K562 (cell line): ENCODE measurements at regions not wholly inside any gene's neighbourhood (a gene's known extent, or its start where the extent isn't known, plus 50 kb on each side); places are given as distances from the start of the nearest gene placed in this dataset.
A peak's percentile ranks its signal among the peaks of the same experiment; 100 is the strongest.

Source experiments
- ATAC-seq: fragments of 200-7000 bp; cut with Tn5 transposase; 3 replicates; pipeline ENCODE4 v1.9.1; 2020; ENCODE audit warnings: moderate library complexity
- BruUV-seq: library from RNA; stranded (reverse); fragments of 400-500 nt; replicated peaks from 2 replicates; lab custom pipeline; 2021; lab: Mats Ljungman, UMichigan
- CTCF ChIA-PET: fragments of 300-600 bp; formaldehyde crosslinking; extraction: SDS; loops from one replicate; lab custom pipeline; 2021; ENCODE audit warnings: low intra/inter-chr PET ratio; lab: Yijun Ruan, JAX
- POLR2A ChIA-PET: fragments of 300-600, 350-650 bp; sonication (Branson Sonifier 250); formaldehyde crosslinking; extraction: SDS; loops from one replicate; lab custom pipeline; 2021; ENCODE audit warnings: antibody characterized with exemption, inconsistent platforms; lab: Yijun Ruan, JAX
- DNase-seq, 4 experiments: peaks; one replicate each; pipeline versions ENCODE4 v3.0.0 to v3.0.0-alpha.2; 2011 to 2018; ENCODE audit warnings: low spot score in 3 of 4, mixed read lengths in 3 of 4; ENCODE audit errors: extremely low read depth in 1 of 4
- FAIRE-seq: peaks from 2 replicates; lab custom pipeline; 2011; peaks lifted over from hg19 to GRCh38; lab: Jason Lieb, UNC
- H2AFZ ChIP-seq: 2 replicates; pipeline ENCODE4 v1.6.0; 2011; ENCODE audit warnings: low read depth, low read length, control low read depth, inconsistent platforms
- H3K27ac ChIP-seq: fragments of 200-600 bp; 3 replicates; pipeline ENCODE4 v1.8.0; 2011; ENCODE audit warnings: low read depth, mild to moderate bottlenecking, control low read depth, inconsistent platforms, low read length, moderate library complexity, mixed read lengths; ENCODE audit errors: extremely low read depth
- H3K27me3 ChIP-seq, 2 experiments: fragments of 300-600 bp in 1 of 2; 2 replicates in 1 of 2; 3 replicates in 1 of 2; pipeline versions ENCODE4 v1.6.0 to v1.8.0; 2011; ENCODE audit warnings: inconsistent platforms in 2 of 2, low read length in 2 of 2, mild to moderate bottlenecking in 1 of 2, mixed read lengths in 1 of 2, moderate library complexity in 1 of 2; ENCODE audit not compliant: control insufficient read depth in 2 of 2, insufficient read depth in 2 of 2
- H3K36me3 ChIP-seq: fragments of 300-600 bp; 3 replicates; pipeline ENCODE4 v1.8.0; 2011; ENCODE audit warnings: mild to moderate bottlenecking, low read length, inconsistent platforms; ENCODE audit not compliant: control insufficient read depth, insufficient read depth
- H3K4me1 ChIP-seq, 2 experiments: fragments of 200-600 bp in 1 of 2; replicated peaks in 1 of 2; 2 replicates in 1 of 2; 3 replicates in 1 of 2; pipeline versions ENCODE4 v1.5.1 to v1.8.0; 2011; ENCODE audit warnings: inconsistent platforms in 2 of 2, low read length in 2 of 2, mild to moderate bottlenecking in 1 of 2, mixed read lengths in 1 of 2, moderate library complexity in 1 of 2; ENCODE audit not compliant: control insufficient read depth in 2 of 2, insufficient read depth in 2 of 2
- H3K4me2 ChIP-seq: 2 replicates; pipeline ENCODE4 v1.6.1; 2011; ENCODE audit warnings: low read length, control low read depth, inconsistent platforms, mixed read lengths; ENCODE audit not compliant: insufficient read depth
- H3K4me3 ChIP-seq: fragments of 200-600 bp; sonication (generic), shearing (Covaris generic); 2 replicates; pipeline ENCODE4 v1.5.1; 2016; ENCODE audit warnings: control low read depth, inconsistent platforms
- H3K79me2 ChIP-seq: fragments of 200-600 bp; 3 replicates; pipeline ENCODE4 v1.8.0; 2011; ENCODE audit warnings: low read length, inconsistent platforms; ENCODE audit not compliant: control insufficient read depth, insufficient read depth
- H3K9ac ChIP-seq, 2 experiments: 2 replicates each; pipeline versions ENCODE4 v1.6.0 to v1.6.1; 2011; ENCODE audit warnings: low read depth in 2 of 2, low read length in 2 of 2, control low read depth in 1 of 2, inconsistent platforms in 1 of 2, mild to moderate bottlenecking in 1 of 2, mixed read lengths in 1 of 2; ENCODE audit not compliant: insufficient read depth in 1 of 2
- H3K9me1 ChIP-seq: one replicate; pipeline ENCODE4 v1.6.0; 2011; ENCODE audit warnings: inconsistent platforms, mild to moderate bottlenecking, low read length, moderate library complexity; ENCODE audit not compliant: control insufficient read depth, insufficient read depth
- H3K9me3 ChIP-seq: replicated peaks from 2 replicates; pipeline ENCODE4 v1.5.1; 2011; ENCODE audit warnings: low read depth, low read length, inconsistent platforms; ENCODE audit not compliant: control insufficient read depth, insufficient read depth
- H4K20me1 ChIP-seq: replicated peaks from 2 replicates; pipeline ENCODE4 v1.6.1; 2011; ENCODE audit warnings: low read length, inconsistent platforms, mixed read lengths; ENCODE audit not compliant: control insufficient read depth, insufficient read depth
- ARNT ChIP-seq, 2 experiments: fragments of 450-650 bp; IDR thresholded peaks; 2 replicates each; pipeline ENCODE4 v1.6.1; 2016; ENCODE audit warnings: mild to moderate bottlenecking in 1 of 2
- NEUROD1 ChIP-seq: fragments of 150-350 bp; IDR thresholded peaks from 2 replicates; pipeline ENCODE4 v1.6.1; 2014; ENCODE audit warnings: borderline replicate concordance, low read length, low read depth; ENCODE audit not compliant: partially characterized antibody
- NFE2 ChIP-seq: IDR thresholded peaks from 2 replicates; pipeline ENCODE4 v1.6.1; 2014; ENCODE audit warnings: antibody characterized with exemption, low read depth
- PPARD ChIP-seq: fragments of 250-450 bp; sonication (Bioruptor Pico); IDR thresholded peaks from 2 replicates; pipeline ENCODE4 v1.8.0; 2022; ENCODE audit warnings: inconsistent platforms, mild to moderate bottlenecking, moderate library complexity
- RFX5 ChIP-seq: IDR thresholded peaks from 2 replicates; pipeline ENCODE4 v1.6.1; 2011; ENCODE audit warnings: low read depth, mild to moderate bottlenecking, improper control_type of control experiment, low read length
- ZC3H11A ChIP-seq: IDR thresholded peaks from 2 replicates; pipeline ENCODE4 v1.6.1; 2012; ENCODE audit warnings: low read depth, low read length, improper control_type of control experiment
- ZNF57 ChIP-seq: fragments of 450-650 bp; formaldehyde crosslinking; IDR thresholded peaks from 2 replicates; pipeline ENCODE4 v1.4.0; 2020; ENCODE audit warnings: mild to moderate bottlenecking, moderate library complexity
- ZNF592 ChIP-seq: fragments of 450-650 bp; IDR thresholded peaks from 2 replicates; pipeline ENCODE4 v1.6.1; 2017; ENCODE audit warnings: antibody characterized with exemption, mild to moderate bottlenecking
- ZNF655 ChIP-seq: fragments of 250-450 bp; sonication (Bioruptor Pico); IDR thresholded peaks from 2 replicates; pipeline ENCODE4 v1.5.0; 2021
- WGBS: fragments of 100-300 bp; shearing (Covaris generic); methylation state at CpG from one replicate; pipeline ENCODE4 v1.1.6; 2016; ENCODE audit warnings: low coverage, mixed read lengths; ENCODE audit not compliant: insufficient coverage; ENCODE audit errors: missing lambda C conversion rate; 5-methylcytosine and 5-hydroxymethylcytosine counted together
- in situ Hi-C: fragments of 300-500 bp; cut with MboI; formaldehyde crosslinking; loops from 4 replicates; pipeline ENCODE4 v1.15.0; 2018; ENCODE audit warnings: inconsistent platforms, mixed read lengths
- intact Hi-C: fragments of 100-400 bp; cut with micrococcal nuclease; formaldehyde crosslinking; loops from 2 replicates; pipeline ENCODE4 v1.14.2; 2022
- TF ChIP-seq, protein P1 (sequence below): fragments of 200-400 bp; formaldehyde crosslinking; IDR thresholded peaks from 2 replicates; pipeline ENCODE4 v1.6.1; 2017; ENCODE audit warnings: mild to moderate bottlenecking, low read depth, low read length, moderate library complexity
- TF ChIP-seq, protein P2 (sequence below): sonication (generic); formaldehyde crosslinking; IDR thresholded peaks from 2 replicates; pipeline ENCODE4 v1.8.0; 2023; ENCODE audit warnings: mild to moderate bottlenecking, missing genetic modification reagents

GRCh38 chr12:124403273-124403672 is 108.4 kb downstream of the RFLNA start:
- ATAC-seq (no peak), FAIRE-seq (no peak), DNase-seq (no peak)
- H3K9me3 ChIP-seq = no peaks in the 10 kb centered on the region
- H3K27ac ChIP-seq = no peak overlapping the region
- no peak overlapping the region for H3K4me2 ChIP-seq
- H3K4me1 ChIP-seq = peaks cover 0 to 22% of the 10 kb centered on the region in 2 experiments; a peak in 2 of 5 replicates
- H3K9ac ChIP-seq = peak overlapping the region in 1 of 2 experiments; percentile 40; a peak in 1 of 4 replicates
- no peaks in the 10 kb centered on the region for H3K9me1 ChIP-seq
- no peaks in the 10 kb centered on the region for H3K27me3 ChIP-seq
- H3K4me3 ChIP-seq = no peak overlapping the region
- no peak overlapping the region for H2AFZ ChIP-seq
- 86% methylated on average over 7 of the region's 9 CpGs for WGBS
- POLR2A ChIA-PET = no interaction called here
- H3K36me3 ChIP-seq = peaks cover 39% of the 10 kb centered on the region; the same call in 2 of the 3 replicates
- CTCF ChIA-PET = no interaction called here
- in situ Hi-C loops (no loop called here), intact Hi-C loops (no loop called here)
- 0 out of 2 replicates have a peak, but pooled peaks cover 6% of the 10 kb centered on the region for H4K20me1 ChIP-seq
- no TSS peak for BruUV-seq
- H3K79me2 ChIP-seq = no peaks in the 10 kb centered on the region
- TF ChIP-seq NFE2 (no peak), ZNF57 (CRISPR knock-in tag) (no peak), ARNT (IDR thresholded peaks at IDR 0.05) (no peak), NEUROD1 (no peak), RFX5 (no peak), ZC3H11A (no peak), ZNF655 (CRISPR knock-in tag) (no peak), ZNF592 (no peak), PPARD (no peak)
- TF ChIP-seq, protein P1, sequence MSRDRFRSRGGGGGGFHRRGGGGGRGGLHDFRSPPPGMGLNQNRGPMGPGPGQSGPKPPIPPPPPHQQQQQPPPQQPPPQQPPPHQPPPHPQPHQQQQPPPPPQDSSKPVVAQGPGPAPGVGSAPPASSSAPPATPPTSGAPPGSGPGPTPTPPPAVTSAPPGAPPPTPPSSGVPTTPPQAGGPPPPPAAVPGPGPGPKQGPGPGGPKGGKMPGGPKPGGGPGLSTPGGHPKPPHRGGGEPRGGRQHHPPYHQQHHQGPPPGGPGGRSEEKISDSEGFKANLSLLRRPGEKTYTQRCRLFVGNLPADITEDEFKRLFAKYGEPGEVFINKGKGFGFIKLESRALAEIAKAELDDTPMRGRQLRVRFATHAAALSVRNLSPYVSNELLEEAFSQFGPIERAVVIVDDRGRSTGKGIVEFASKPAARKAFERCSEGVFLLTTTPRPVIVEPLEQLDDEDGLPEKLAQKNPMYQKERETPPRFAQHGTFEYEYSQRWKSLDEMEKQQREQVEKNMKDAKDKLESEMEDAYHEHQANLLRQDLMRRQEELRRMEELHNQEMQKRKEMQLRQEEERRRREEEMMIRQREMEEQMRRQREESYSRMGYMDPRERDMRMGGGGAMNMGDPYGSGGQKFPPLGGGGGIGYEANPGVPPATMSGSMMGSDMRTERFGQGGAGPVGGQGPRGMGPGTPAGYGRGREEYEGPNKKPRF = no peak
- TF ChIP-seq, protein P2, sequence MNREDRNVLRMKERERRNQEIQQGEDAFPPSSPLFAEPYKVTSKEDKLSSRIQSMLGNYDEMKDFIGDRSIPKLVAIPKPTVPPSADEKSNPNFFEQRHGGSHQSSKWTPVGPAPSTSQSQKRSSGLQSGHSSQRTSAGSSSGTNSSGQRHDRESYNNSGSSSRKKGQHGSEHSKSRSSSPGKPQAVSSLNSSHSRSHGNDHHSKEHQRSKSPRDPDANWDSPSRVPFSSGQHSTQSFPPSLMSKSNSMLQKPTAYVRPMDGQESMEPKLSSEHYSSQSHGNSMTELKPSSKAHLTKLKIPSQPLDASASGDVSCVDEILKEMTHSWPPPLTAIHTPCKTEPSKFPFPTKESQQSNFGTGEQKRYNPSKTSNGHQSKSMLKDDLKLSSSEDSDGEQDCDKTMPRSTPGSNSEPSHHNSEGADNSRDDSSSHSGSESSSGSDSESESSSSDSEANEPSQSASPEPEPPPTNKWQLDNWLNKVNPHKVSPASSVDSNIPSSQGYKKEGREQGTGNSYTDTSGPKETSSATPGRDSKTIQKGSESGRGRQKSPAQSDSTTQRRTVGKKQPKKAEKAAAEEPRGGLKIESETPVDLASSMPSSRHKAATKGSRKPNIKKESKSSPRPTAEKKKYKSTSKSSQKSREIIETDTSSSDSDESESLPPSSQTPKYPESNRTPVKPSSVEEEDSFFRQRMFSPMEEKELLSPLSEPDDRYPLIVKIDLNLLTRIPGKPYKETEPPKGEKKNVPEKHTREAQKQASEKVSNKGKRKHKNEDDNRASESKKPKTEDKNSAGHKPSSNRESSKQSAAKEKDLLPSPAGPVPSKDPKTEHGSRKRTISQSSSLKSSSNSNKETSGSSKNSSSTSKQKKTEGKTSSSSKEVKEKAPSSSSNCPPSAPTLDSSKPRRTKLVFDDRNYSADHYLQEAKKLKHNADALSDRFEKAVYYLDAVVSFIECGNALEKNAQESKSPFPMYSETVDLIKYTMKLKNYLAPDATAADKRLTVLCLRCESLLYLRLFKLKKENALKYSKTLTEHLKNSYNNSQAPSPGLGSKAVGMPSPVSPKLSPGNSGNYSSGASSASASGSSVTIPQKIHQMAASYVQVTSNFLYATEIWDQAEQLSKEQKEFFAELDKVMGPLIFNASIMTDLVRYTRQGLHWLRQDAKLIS (CRISPR knock-in tag) = no peak
